T1000 (cell line): ENCODE measurements at regions not wholly inside any gene's neighbourhood (a gene's known extent, or its start where the extent isn't known, plus 50 kb on each side); places are given as distances from the start of the nearest gene placed in this dataset.

Experiments
- DNase-seq: peaks from one replicate; lab custom pipeline; 2025; ENCODE audit warnings: mixed read lengths; lab: John Stamatoyannopoulos, UW

DNA sequence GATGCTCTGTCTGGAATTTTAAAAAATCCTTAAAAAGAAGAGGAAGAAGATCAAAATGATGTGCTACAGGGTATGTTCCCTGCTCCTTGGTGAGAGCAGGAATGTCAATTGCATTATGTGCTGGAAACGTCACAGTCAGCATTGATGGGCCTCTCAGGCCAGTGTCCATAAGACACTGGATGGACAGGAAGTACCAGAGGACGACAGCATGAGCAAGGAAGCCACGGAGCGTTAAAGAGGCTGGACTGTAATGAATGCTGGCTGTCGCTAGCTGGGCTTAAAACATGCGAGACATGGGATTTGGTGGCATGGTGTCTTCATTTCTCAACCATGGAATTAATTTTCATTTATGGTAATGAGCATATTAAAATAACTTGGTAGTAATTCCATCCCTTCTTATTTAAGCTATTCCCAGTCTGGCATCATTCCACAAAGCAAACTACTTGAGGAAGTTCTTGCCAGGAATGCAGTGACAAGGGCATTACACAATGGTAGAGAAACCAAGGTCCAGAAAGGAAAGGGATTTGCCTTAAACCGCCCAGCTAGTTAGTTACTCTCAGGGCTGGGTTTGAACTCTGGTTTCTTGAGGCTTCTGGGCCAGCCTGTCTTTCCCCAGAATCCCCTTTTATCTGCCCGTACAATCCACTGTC lies 166.6 kb upstream of the SOX4 start:
- DNase-seq, result no peak

DNA sequence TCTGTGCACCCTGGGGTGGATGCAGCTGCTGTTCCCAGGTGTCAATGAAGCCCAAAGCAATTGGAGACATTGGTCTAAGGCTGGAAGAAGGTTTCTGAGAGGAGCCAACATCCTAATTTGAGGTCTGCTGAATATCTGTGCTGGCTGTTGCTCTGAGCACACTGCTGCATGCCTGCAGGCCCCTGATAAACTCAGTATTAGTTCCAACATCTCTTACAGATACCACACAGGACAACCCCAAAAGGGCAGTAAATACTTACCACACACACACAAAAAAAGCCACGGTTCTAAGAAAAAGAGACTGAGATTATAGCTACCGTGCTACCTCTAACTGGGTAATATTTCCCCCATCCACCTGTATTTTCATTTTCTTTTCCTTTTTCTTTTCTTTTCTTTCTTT lies 164.3 kb upstream of the SOX4 start:
- no peak for DNase-seq

DNA sequence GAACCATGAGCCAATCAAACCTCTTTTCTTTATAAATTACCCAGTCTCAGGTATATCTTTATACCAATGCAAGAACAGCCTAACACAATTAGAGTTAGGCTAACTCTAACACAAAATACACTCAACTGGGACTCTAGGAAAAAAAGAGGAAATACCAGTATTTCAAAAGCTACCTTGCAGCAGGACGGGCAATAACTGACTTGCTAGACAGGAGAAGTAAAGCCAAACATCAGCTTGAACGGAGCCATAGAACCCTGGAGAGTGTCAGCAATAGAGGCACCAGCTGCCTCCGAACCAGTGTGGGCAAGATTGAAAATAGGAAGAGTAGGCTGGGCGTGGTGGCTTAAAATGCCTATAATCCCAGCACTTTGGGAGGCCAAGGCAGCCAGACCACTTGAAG lies 162.0 kb upstream of the SOX4 start:
- DNase-seq, result no peak

GRCh38 chr6:21436625-21437024 lies 156.9 kb upstream of the SOX4 start:
- DNase-seq, result no peak

- no peak for DNase-seq
These were observed 156.0 kb upstream of the SOX4 start for GRCh38 chr6:21437581-21437980.

DNA sequence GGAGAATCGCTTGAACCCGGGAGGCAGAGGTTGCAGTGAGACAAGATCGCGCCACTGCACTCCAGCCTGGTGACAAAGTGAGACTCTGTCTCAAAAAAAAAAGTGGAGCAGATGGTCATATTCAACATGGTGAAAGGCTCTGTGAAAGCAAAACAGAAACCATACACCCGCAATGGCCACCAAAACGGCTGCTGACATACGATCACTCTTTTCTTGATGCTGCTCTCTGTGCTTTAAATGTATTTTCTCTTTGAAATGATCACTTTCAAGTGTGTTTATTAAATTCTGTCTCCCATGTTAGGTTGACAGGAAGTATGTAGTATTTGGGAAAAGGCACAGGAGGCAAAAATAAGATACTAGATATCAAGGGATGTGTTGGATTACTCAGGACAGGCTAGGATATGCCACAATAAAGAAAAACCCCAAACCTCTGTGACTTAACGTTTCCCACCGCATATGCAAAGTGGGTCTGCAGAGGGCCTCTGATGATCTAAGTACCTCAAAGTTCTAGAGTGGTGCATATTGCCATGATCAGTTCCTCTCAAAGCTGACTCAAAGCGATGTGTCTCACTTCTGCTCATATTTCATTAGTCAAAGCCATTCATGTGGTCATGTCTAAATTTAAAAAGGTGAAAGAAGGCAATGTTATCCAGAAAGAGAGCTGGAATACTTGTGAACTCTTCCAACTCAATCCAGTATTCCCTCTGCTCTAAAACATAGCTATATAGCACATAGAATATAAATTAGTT lies 155.1 kb upstream of the SOX4 start:
- DNase-seq, result no peak

GRCh38 chr6:21438986-21439352 lies 154.6 kb upstream of the SOX4 start:
- DNase-seq, result no peak

DNA sequence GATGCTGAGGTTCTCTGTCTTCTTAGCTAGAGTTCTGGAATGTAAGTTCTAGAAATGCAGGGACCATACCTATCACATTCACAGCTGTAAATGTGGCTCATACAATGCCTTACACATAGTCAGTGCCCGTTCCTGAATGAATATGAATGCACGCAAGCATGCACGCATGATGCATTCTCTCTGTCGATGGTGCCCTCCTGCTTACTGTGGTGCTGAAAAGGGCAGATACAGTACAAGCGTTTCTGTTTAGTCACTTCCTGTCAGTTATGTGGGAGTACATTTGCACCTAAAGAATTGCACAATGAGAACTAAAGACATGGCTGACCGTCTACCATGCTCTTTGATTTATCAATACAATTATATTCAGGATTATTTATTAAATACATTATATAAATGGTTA lies 152.2 kb upstream of the SOX4 start:
- no peak for DNase-seq

DNA sequence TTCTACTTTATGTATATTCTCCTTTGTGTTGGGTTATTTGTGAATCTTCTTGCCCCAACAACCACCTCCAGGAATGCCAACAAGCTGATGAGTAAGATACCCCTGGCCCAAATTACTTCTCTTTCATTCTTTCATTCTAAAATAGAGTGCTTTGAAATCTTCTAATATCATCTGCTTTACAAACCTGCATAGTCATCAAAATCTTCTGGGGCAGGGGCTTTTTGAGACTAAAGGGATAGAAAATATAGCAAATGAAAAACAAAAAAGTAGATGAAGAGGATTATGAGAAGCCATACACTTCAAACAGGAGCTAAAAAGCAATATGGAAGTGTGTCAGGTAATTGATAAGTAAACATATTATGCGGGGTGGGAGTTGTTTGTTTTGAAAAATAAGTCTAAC lies 150.7 kb upstream of the SOX4 start:
- no peak for DNase-seq

GRCh38 chr6:21444711-21445260 lies 148.8 kb upstream of the SOX4 start:
- DNase-seq, result no peak

DNA sequence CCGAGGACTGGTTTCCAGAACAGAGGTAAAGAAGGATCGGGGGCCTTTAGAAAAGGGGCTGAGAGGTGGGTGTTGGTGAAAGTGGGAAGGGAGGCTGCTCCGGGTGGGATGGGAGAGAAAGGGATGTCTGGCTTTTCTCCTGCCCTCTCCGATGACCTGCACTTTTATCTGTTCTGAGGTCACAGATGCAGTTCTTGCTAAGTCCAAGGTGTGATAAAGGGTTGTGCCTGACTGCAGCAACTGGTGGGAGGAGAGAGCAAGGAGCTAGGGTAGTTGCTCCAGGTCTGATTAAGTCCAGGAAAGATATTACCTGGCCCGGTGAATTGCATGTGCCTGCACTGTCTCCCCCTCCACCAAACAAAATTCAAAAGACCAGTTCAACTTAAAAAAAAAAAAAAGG lies 145.6 kb upstream of the SOX4 start:
- no peak for DNase-seq

GRCh38 chr6:21448485-21449109 lies 145.0 kb upstream of the SOX4 start:
- DNase-seq, result no peak

- DNase-seq, result no peak
These were observed 143.4 kb upstream of the SOX4 start for GRCh38 chr6:21450149-21450548.

DNA sequence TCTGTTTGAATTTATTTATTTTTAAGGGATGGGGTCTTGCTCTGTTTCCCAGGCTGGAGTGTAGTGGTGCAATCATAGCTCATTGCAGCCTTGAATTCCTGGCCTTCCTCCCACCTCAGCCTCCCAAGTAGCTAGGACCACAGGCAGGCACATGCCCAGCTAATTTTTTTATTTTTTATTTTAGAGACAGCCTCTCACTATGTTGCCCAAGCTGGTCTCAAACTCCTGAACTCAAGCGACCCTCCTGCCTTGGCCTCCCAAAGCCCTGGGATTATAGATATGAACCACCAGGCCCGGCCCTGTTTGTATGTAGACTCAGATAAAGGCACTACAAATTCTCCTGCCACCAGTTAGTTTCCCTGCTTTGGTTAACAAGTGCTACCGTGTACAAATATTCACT lies 142.9 kb upstream of the SOX4 start:
- no peak for DNase-seq

GRCh38 chr6:21451546-21452013 lies 142.0 kb upstream of the SOX4 start:
- no peak for DNase-seq

DNA sequence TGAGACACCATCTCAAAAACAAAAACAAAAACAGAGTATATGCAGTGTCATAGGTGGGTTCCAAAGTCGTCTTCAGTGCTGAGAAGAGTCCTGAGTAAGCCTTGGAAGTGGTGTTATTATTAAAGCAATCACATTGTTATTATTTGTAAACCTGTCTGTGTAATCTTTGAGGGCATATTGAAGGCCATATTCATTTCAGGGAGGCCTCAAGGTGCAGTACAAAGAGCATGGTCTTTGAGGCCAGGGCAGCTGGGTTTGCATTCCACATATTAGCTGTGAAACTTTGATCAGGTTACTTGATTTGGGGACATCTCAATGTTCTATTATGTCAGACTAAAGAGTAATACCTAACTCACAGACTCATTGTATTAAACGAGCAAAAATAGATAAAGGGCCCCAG lies 139.3 kb upstream of the SOX4 start:
- no peak for DNase-seq

DNA sequence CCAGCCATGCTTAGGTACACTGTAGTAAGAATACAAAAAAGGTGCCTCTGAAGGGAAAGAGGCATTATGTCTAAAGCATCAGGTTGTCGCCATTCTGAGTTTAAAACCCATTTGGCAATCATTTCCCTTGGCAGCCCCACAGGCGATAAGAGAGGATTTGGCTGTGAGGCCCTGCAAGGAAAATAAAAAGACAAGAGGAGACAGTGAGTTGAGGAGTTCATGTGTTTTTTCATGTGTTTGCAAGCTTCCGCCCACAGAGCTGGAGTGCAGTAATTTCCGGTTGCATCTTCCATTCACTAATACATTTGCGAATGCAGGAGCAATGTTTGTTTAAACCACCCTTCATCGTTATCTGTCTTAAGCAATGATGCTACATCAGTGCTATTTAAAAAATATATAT lies 138.5 kb upstream of the SOX4 start:
- DNase-seq, result no peak

- no peak for DNase-seq
These were observed 135.9 kb upstream of the SOX4 start for GRCh38 chr6:21457647-21458046.

DNA sequence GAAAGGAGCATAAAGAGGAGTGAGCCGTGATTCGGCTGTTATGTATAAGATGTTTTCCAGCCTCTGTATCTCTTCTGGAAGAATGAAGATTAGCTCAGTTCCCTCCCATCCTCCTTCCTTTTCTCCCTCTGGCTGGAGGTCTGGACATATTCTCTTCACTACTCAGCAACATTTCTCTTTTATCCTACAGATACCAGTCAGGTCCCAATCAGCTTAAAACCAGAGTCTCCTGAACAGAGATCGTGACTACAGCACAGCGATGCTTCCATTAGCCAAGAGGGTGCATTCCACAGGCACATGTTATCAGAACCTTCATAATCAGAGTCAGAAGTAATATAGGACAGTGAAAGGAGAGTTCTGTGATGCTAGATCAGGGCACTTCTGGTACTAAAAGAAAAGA lies 133.9 kb upstream of the SOX4 start:
- no peak for DNase-seq

GRCh38 chr6:21461844-21462518 lies 131.6 kb upstream of the SOX4 start:
- DNase-seq, result no peak

GRCh38 chr6:21462519-21462852 lies 131.1 kb upstream of the SOX4 start:
- no peak for DNase-seq

DNA sequence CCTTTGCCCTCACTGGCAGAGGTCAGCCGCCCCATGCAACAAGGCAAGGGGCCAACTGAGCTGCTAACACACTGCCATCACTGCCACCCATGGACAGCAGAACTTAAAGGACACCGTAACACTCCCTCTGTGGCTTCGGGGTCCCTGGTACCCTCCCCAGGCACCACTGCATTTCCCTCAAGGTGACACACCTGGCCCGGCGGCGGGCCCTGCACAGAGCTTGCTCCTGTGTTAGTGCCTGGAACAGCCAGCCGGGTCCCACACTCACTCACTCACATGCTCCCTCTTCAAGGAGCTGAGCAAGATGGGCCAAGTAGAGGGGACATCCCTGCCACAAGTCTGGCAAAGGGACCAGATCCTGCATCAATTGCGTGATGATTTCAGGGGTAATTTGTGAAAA lies 126.5 kb upstream of the SOX4 start:
- no peak for DNase-seq

DNA sequence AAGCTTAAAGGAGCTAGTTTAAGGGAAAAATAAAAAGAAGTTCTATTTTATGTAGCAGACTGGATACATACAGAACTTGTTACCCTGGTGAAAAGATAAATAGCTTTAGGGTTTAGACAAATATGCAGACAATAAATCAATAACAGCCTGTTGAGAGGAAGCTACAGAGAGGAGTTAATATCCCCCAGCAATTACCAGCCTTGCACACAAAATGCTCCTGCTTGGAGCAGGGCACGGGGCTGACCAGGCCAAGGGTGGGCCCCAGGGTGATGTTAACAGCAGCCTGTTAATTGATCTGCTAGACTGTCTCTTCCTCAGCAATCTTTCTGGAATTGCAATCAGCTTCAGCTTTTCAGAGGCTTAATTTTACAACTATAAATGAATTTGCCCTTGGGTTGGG lies 125.1 kb upstream of the SOX4 start:
- DNase-seq, result no peak
